Smooth muscle cell (in vitro differentiated cells): ENCODE measurements at regions not wholly inside any gene's neighbourhood (a gene's known extent, or its start where the extent isn't known, plus 50 kb on each side); places are given as distances from the start of the nearest gene placed in this dataset.
A peak's percentile ranks its signal among the peaks of the same experiment; 100 is the strongest.

Source experiments
- DNase-seq: peaks from one replicate; lab custom pipeline; 2025; ENCODE audit not compliant: unreplicated experiment; lab: John Stamatoyannopoulos, UW
- H2AFZ ChIP-seq: fragments of 200-600 bp; sonication (generic); 2 replicates; pipeline ENCODE4 v1.6.0; 2016; ENCODE audit warnings: antibody characterized with exemption, low read depth, mild to moderate bottlenecking
- H3F3A ChIP-seq: fragments of 200-600 bp; sonication (generic); 2 replicates; pipeline ENCODE4 v1.6.0; 2017; ENCODE audit warnings: antibody characterized with exemption, low read depth
- H3K27ac ChIP-seq: fragments of 200-600 bp; sonication (generic); 2 replicates; pipeline ENCODE4 v1.5.1; 2016; ENCODE audit warnings: low read depth, mild to moderate bottlenecking
- H3K27me3 ChIP-seq: fragments of 200-600 bp; sonication (generic); 2 replicates; pipeline ENCODE4 v1.6.1; 2016; ENCODE audit warnings: low read depth, mild to moderate bottlenecking
- H3K36me3 ChIP-seq: fragments of 200-600 bp; sonication (generic); 2 replicates; pipeline ENCODE4 v1.5.1; 2016; ENCODE audit warnings: low read depth
- H3K4me1 ChIP-seq: fragments of 200-600 bp; sonication (generic); 2 replicates; pipeline ENCODE4 v1.5.1; 2016; ENCODE audit warnings: low read depth
- H3K4me2 ChIP-seq: fragments of 200-600 bp; sonication (generic); 2 replicates; pipeline ENCODE4 v1.6.0; 2016; ENCODE audit warnings: mild to moderate bottlenecking
- H3K4me3 ChIP-seq: fragments of 200-600 bp; sonication (generic); 2 replicates; pipeline ENCODE4 v1.5.1; 2016; ENCODE audit warnings: mild to moderate bottlenecking
- H3K79me2 ChIP-seq: fragments of 200-600 bp; sonication (generic); 2 replicates; pipeline ENCODE4 v1.6.0; 2016; ENCODE audit warnings: low read depth, mild to moderate bottlenecking
- H3K9ac ChIP-seq: fragments of 200-600 bp; sonication (generic); 2 replicates; pipeline ENCODE4 v1.6.0; 2016; ENCODE audit warnings: low read depth
- H3K9me3 ChIP-seq: fragments of 200-600 bp; sonication (generic); replicated peaks from 2 replicates; pipeline ENCODE4 v1.5.1; 2016; ENCODE audit warnings: low read depth
- H4K20me1 ChIP-seq: fragments of 200-600 bp; sonication (generic); 2 replicates; pipeline ENCODE4 v1.6.0; 2016; ENCODE audit warnings: low read depth
- WGBS: methylation state at CpG from one replicate; pipeline ENCODE4 v1.1.7; 2016; ENCODE audit warnings: low lambda C conversion rate; 5-methylcytosine and 5-hydroxymethylcytosine counted together
- TF ChIP-seq, protein P1 (sequence below): fragments of 200-600 bp; sonication (generic); IDR thresholded peaks from 2 replicates; pipeline ENCODE4 v1.5.1; 2017; ENCODE audit warnings: borderline replicate concordance, mild to moderate bottlenecking, antibody characterized with exemption; ENCODE audit not compliant: insufficient read depth, poor library complexity, severe bottlenecking

DNA sequence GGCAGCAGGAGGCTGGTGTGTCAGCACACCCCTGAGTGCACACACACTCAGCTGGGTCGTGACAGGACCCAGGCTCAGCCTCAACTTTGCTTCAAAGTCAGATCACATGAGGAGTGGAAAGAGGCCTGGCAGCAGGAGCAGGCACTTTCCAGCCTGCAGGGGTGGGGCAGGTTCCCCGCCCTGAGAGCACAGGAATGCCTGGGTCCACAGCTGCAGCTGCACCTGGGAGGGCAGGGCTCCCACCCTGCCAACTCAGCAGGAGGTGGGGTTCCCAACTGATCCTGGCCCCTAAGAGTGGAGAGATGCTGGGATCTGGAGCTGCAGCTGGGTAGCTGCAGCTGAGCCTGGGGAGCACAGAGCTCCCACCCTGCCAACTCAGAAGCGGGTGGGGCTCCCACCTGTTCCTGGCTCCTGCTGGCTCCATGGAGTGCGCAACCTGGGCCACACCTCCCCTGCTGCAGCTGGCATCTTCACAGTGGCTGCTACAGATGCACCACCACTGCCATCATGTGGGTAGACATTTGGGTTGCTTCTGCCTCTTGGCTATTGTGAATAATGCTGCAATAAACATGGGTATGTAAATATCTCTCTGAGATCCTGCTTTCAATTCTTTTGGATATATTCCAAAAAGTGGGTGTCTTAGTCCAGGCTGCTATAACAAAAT is 415.4 kb downstream of the TTLL7 start:
- no peaks in the 10 kb centered on the region for H4K20me1 ChIP-seq

DNA sequence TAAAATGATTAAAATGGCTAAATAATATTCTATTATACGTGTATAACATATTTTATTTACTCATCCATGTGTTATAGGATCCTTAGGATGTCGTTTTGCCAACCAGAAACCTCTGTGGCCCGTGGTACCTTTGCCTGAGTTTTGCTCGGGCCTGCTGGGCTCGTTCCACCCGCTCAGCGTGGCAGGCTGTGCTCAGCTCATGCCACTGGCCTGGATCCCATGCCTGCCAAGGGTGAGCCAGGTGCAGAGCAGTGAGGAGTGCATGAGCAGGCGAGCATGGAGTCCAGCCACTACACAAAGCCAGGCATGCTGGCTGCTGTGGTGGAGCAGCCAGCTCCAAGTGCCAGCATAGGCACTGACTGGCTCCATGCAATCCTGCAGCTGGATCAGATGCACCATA is 417.2 kb downstream of the TTLL7 start:
- H2AFZ ChIP-seq = no peak overlapping the region
- H3K79me2 ChIP-seq = no peaks in the 10 kb centered on the region
- no peaks in the 10 kb centered on the region for H3K27me3 ChIP-seq
- no peaks in the 10 kb centered on the region for H3K36me3 ChIP-seq
- no peaks in the 10 kb centered on the region for H3F3A ChIP-seq
- DNase-seq = no peak
- H3K27ac ChIP-seq = no peak overlapping the region
- WGBS = 95% methylated on average over 8 of the region's 8 CpGs
- H3K9ac ChIP-seq = no peak overlapping the region
- no peaks in the 10 kb centered on the region for H3K4me1 ChIP-seq
- no peaks in the 10 kb centered on the region for H4K20me1 ChIP-seq
- TF ChIP-seq, protein P1, sequence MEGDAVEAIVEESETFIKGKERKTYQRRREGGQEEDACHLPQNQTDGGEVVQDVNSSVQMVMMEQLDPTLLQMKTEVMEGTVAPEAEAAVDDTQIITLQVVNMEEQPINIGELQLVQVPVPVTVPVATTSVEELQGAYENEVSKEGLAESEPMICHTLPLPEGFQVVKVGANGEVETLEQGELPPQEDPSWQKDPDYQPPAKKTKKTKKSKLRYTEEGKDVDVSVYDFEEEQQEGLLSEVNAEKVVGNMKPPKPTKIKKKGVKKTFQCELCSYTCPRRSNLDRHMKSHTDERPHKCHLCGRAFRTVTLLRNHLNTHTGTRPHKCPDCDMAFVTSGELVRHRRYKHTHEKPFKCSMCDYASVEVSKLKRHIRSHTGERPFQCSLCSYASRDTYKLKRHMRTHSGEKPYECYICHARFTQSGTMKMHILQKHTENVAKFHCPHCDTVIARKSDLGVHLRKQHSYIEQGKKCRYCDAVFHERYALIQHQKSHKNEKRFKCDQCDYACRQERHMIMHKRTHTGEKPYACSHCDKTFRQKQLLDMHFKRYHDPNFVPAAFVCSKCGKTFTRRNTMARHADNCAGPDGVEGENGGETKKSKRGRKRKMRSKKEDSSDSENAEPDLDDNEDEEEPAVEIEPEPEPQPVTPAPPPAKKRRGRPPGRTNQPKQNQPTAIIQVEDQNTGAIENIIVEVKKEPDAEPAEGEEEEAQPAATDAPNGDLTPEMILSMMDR = no peak
- no peaks in the 10 kb centered on the region for H3K9me3 ChIP-seq
- no peak overlapping the region for H3K4me3 ChIP-seq
- no peak overlapping the region for H3K4me2 ChIP-seq

More for the DNA sequence above, 415.4 kb downstream of the TTLL7 start:
- DNase-seq = no peak
- Histone ChIP-seq H3K79me2 (no peaks in the 10 kb centered on the region), H3K9ac (no peak overlapping the region), H3F3A (no peaks in the 10 kb centered on the region), H3K4me2 (no peak overlapping the region), H3K27me3 (no peaks in the 10 kb centered on the region), H3K36me3 (no peaks in the 10 kb centered on the region), H3K4me3 (no peak overlapping the region), H3K27ac (no peak overlapping the region), H3K4me1 (no peaks in the 10 kb centered on the region), H2AFZ (no peak overlapping the region), H3K9me3 (no peaks in the 10 kb centered on the region)
- TF ChIP-seq, protein P1 = peak; percentile 25
- 89% methylated on average over 4 of the region's 4 CpGs for WGBS

DNA sequence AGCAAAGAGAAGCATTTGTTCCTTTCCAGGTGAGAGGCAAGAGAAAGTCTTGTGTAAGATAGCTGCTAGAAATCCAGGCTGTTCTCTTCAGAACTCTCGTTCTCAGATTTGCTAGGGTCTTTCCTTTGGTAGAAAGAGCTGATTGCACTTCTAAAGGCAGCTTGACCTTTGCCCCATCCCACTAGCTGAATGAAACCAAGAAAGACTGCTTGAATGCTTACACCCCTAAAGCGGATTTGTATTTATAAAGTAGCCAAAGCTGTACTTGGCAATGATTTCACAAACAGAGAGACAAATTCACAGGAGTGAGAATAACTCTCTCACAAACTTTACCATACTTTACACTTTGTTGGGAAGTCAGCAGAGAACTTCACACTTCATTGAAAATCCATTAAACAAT is 424.1 kb downstream of the TTLL7 start:
- Histone ChIP-seq H3K79me2 (no peaks in the 10 kb centered on the region), H3K27me3 (no peaks in the 10 kb centered on the region), H3K9ac (no peak overlapping the region), H2AFZ (no peak overlapping the region), H3K9me3 (no peaks in the 10 kb centered on the region), H3K4me1 (no peaks in the 10 kb centered on the region), H3F3A (no peaks in the 10 kb centered on the region), H4K20me1 (no peaks in the 10 kb centered on the region), H3K4me3 (no peak overlapping the region), H3K36me3 (no peaks in the 10 kb centered on the region), H3K4me2 (no peak overlapping the region), H3K27ac (no peak overlapping the region)
- TF ChIP-seq, protein P1 = no peak
- no peak for DNase-seq
- 72% methylated on average over 2 of the region's 2 CpGs for WGBS

DNA sequence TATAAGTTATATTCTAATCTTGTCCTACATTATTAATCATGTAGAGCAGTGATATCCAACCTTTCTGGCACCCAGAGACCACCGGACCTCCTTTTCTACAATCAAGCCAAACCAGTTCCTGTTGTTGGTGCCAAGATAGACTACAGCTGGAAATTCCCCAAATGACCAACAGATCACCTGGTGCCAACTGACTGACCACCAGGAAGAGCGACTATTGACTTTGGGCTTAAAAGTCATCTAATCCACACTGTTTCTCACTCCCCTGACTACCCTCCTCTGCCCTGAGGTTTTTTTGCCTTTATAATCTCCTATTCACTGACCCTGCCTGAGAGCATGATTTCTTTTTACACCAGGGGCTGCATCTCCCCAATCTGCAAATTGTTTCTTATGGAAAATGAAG is 425.2 kb downstream of the TTLL7 start:
- no peak for DNase-seq
- H3K4me1 ChIP-seq = no peaks in the 10 kb centered on the region
- no peaks in the 10 kb centered on the region for H4K20me1 ChIP-seq
- no peak overlapping the region for H3K4me3 ChIP-seq
- H3K79me2 ChIP-seq = no peaks in the 10 kb centered on the region
- H3K36me3 ChIP-seq = no peaks in the 10 kb centered on the region
- no peak overlapping the region for H3K9ac ChIP-seq
- 50% methylated on average over 2 of the region's 2 CpGs for WGBS
- H3K9me3 ChIP-seq = no peaks in the 10 kb centered on the region
- no peak overlapping the region for H3K4me2 ChIP-seq
- H3K27me3 ChIP-seq = no peaks in the 10 kb centered on the region
- H3K27ac ChIP-seq = no peak overlapping the region
- TF ChIP-seq, protein P1 = no peak
- no peaks in the 10 kb centered on the region for H3F3A ChIP-seq
- no peak overlapping the region for H2AFZ ChIP-seq
